ENCODE measurements at regions not wholly inside any gene's neighbourhood (a gene's known extent, or its start where the extent isn't known, plus 50 kb on each side); places are given as distances from the start of the nearest gene placed in this dataset.
"Not testable (repeated sequence)": the region's sequence is repeated elsewhere in the genome, so short reads cannot be mapped to it uniquely, and the experiment has no call there.

DNA sequence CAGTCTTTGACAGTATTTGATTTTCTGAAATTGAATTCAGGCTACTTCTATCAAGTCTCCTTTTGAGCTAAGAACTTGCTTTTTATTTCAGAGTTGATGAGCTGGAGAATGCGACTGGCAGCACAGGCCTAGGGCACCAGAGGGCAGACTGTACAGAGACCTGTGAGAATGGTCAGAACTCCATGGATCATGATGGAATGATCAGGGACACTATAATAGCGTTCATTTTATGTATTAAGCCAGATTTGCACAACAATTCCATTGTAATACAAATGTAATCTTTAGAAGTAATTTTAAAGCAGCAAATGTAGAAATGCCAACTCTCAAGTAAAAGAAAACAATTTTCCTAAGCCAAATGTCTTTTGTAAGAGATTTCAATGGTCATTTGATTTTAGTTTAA lies 902.4 kb downstream of the NR2F1-AS1 start:
- no peaks in the 10 kb centered on the region for H3K4me1 Mint-ChIP-seq
- ATAC-seq (ENCODE audit: low read depth in 2 of 2) (no peak), DNase-seq (no peak)
- H3K9me3 Mint-ChIP-seq, result peaks cover 0 to 3% (median 0%) of the 10 kb centered on the region in 7 donors
- no peaks in the 10 kb centered on the region for H3K36me3 Mint-ChIP-seq
- H3K4me3 Mint-ChIP-seq, result no peak overlapping the region
- H3K27me3 Mint-ChIP-seq, result no peaks in the 10 kb centered on the region
- no peak overlapping the region for H3K27ac Mint-ChIP-seq

DNA sequence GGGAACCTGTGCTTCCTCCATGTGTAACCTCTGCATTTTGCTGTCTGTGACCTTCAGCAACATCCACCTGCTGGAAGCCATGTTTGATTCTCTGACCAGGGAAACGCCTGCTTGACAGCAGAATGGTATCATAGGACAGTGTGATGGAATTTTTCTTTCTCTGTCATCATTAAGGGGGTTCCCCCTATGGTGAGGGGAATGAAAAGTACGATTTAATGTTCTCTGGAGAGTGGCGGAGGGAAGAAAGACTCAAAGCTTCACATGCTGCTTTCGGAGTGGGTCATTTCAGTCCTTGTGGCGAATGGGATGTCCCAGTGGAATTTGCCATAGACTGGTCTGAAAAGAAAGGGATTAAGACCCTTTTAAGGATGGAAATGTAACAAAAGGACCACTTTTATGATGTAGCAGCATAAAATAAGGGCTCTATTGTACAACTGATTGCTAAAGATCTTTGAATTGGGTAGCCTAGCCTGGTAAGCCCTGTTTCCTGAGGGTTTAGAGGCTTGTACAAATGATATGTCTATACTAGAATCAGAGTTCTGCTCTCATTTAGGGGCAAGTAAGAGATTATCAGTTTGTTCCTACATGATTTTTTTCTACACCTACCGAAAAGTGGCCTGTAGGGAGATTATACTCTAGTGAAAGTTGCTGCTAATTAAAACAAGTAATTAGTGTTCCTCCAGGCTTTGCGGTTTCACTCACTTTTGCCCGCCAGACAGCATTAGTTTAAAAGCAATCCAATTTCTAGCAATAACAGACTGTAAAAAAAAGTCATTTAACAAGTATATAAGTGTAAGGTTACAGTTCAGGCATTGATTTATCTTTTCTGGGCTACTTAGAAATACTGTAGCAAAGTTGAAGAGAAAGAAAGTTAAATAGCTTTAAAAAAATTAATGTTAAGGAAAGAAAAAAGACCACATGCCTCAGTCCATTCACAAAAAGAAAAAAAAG lies 904.5 kb downstream of the NR2F1-AS1 start:
- Mint-ChIP-seq H3K9me3 (peaks cover 0 to 2% (median 0%) of the 10 kb centered on the region in 7 donors), H3K4me1 (no peaks in the 10 kb centered on the region), H3K36me3 (no peaks in the 10 kb centered on the region), H3K27ac (no peak overlapping the region), H3K4me3 (no peak overlapping the region), H3K27me3 (no peaks in the 10 kb centered on the region)
- DNase-seq (no peak), ATAC-seq (ENCODE audit: low read depth in 2 of 2) (no peak)

DNA sequence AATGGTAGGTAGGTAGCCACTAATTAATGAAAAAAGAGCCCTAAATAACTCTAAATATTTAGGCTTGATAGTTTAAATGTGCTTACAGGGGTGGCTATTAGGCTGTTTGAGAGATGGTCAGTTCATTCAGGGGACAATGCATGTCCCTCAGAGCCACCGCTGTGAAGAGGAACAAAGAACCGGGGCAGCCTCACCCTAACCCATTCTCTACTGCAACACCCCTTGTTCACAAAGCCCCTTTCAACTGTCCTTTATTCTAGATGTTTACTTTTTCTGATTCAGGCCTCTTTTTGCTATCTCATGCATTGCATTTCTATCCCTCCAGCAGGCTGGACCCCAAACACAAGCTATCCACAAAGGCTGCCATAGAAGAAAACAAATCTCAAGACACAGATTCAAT lies 906.7 kb downstream of the NR2F1-AS1 start:
- H3K9me3 Mint-ChIP-seq, result peaks cover 0 to 2% (median 0%) of the 10 kb centered on the region in 7 donors
- H3K27ac Mint-ChIP-seq, result no peak overlapping the region
- ATAC-seq (ENCODE audit: low read depth in 2 of 2) (no peak), DNase-seq (no peak)
- H3K4me3 Mint-ChIP-seq, result no peak overlapping the region
- no peaks in the 10 kb centered on the region for H3K27me3 Mint-ChIP-seq
- H3K4me1 Mint-ChIP-seq, result no peaks in the 10 kb centered on the region
- H3K36me3 Mint-ChIP-seq, result no peaks in the 10 kb centered on the region

DNA sequence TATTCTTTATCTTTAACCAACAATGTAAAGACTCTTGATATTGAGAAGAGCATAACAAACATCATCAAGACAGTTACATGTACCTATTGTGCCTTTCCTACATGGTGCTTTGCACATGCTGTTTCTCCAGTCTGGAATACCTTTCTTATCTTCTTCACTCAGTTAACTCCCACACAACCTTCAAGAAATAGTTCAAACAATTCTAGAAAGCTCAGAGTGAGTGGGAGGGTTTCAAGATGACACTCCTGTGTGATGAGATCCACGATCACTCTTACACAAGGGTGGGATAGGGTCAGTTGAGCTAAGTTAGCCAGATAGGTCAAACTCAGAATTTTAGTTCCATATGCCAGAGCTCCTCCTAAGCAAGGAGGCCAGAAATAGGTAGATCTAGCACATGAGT lies 915.5 kb downstream of the NR2F1-AS1 start:
- Mint-ChIP-seq H3K4me3 (no peak overlapping the region), H3K36me3 (no peaks in the 10 kb centered on the region), H3K9me3 (peaks cover 0 to 14% (median 2%) of the 10 kb centered on the region in 7 donors), H3K4me1 (no peaks in the 10 kb centered on the region), H3K27me3 (no peaks in the 10 kb centered on the region), H3K27ac (no peak overlapping the region)
- no peak for ATAC-seq (ENCODE audit: low read depth in 2 of 2)
- no peak for DNase-seq

DNA sequence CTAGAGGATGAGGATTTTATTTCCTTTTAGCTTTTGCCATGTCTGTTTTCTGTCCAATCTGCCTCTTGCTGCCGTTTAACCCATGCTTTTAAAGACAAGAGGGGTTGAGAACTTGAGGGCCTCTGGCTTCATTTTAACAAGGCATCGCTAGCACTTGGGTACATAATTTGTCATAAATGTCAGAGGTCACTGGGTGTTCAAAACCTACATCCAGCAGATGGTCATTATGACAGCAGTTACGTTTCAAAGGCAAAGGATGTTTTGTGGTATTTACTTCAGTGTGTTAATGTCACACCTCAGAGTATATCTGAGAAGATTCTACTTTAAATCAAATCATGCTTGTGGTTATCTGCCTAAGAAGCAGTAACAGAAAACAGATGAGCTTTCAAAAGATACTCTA lies 918.3 kb downstream of the NR2F1-AS1 start:
- Mint-ChIP-seq H3K27ac (no peak overlapping the region), H3K9me3 (peaks cover 0 to 12% (median 2%) of the 10 kb centered on the region in 7 donors), H3K36me3 (no peaks in the 10 kb centered on the region), H3K27me3 (no peaks in the 10 kb centered on the region), H3K4me3 (no peak overlapping the region), H3K4me1 (no peaks in the 10 kb centered on the region)
- DNase-seq (no peak), ATAC-seq (ENCODE audit: low read depth in 2 of 2) (no peak)

DNA sequence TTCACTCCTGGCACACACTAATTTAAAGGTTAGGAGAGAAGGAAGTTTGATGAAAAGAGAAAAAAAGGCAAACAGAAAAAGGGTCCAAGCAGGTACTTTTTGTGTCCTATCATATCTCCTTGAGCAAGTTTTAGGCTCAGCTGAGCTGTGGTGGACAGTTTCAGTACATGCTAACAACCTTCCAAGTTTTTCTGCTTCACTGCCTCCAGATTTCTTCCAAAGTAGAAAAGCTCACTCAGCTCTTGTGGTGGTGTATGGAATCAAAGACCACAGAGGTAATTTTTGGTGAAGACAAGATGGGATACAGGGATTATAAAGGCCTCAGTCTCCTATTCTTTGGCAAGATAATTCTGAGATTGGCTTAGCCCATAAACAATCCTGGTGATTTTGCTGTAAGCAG lies 921.8 kb downstream of the NR2F1-AS1 start:
- Mint-ChIP-seq H3K4me3 (no peak overlapping the region), H3K4me1 (no peaks in the 10 kb centered on the region), H3K9me3 (peaks cover 0 to 5% (median 3%) of the 10 kb centered on the region in 7 donors), H3K36me3 (no peaks in the 10 kb centered on the region), H3K27ac (peak overlapping the region in 1 of 6 donors; percentile 28), H3K27me3 (no peaks in the 10 kb centered on the region)
- ATAC-seq (ENCODE audit: low read depth in 2 of 2) (no peak), DNase-seq (no peak)

DNA sequence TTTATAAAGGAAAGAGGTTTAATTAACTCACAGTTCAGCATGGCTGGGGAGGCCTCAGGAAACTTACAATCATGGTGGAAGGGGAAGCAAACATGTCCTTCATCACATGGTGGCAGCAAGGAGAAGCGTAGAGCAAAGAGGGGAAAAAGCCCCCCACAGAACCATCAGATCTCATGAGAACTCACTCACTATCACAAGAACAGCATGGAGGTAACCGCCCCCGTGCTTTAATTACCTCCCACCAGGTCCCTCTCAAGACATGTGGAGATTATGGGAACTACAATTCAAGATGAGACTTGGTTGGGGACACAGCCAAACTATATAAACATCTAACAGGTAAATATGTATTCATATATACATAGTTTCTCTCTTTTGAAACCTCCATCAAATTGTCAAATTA lies 926.4 kb downstream of the NR2F1-AS1 start:
- H3K27ac Mint-ChIP-seq; H3K27me3 Mint-ChIP-seq; ATAC-seq (ENCODE audit: low read depth in 2 of 2); H3K36me3 Mint-ChIP-seq; H3K4me1 Mint-ChIP-seq; H3K4me3 Mint-ChIP-seq; H3K9me3 Mint-ChIP-seq; DNase-seq: not testable (repeated sequence)

DNA sequence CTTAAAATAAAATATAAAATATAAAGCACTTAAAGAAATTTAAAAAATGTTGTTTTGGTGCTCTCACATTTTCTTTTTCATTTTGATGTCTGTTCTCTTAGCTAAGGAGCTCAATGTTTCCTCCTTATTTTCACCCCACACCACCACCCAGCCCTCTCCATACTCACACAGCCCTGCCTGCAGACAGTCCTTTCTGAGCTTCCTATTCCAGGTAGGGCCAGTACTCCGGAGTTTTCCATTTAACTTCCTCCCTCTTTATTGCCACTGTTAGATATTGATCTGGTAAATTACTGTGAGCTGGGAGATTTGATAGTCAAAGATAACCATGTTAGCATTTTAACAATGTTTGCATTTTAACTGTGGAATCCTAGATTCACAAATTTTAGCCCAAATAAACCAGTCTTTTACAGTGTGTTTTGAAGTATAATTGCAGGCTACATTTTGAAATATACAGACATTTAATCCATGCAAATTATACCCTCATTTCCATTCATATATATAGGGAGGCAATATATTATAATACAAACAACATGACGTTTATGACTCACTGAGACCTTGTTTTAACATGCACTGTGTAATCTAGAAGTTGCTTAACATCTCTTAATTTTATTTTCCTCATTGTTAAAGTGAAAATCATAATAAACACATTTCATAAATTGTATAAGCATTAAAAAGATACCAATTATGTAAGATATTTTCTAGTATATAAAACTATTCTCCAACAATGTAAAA lies 927.1 kb downstream of the NR2F1-AS1 start:
- no peaks in the 10 kb centered on the region for H3K27me3 Mint-ChIP-seq
- DNase-seq (no peak), ATAC-seq (ENCODE audit: low read depth in 2 of 2) (no peak)
- no peak overlapping the region for H3K4me3 Mint-ChIP-seq
- H3K27ac Mint-ChIP-seq, result no peak overlapping the region
- H3K36me3 Mint-ChIP-seq, result no peaks in the 10 kb centered on the region
- H3K9me3 Mint-ChIP-seq, result peaks cover 0 to 5% (median 0%) of the 10 kb centered on the region in 7 donors
- no peaks in the 10 kb centered on the region for H3K4me1 Mint-ChIP-seq

DNA sequence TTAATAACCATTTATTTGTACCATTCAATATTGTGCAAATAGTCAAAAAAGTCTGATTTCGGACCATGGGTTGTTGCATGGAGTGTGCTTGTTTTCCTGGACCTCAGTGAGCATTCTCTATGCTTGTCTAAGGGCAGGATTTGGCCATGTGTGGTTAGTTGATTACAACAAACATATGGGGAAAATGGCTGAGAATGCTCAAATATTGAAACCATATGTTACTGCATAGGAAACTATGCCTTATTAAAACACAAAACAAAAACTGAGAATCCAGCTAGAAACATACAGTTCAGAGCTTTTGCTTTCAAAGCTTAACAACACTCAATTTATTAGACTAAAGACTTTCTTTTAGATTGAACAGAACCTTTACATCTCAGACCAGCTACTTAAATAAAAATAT lies 928.3 kb downstream of the NR2F1-AS1 start:
- Mint-ChIP-seq H3K4me1 (no peaks in the 10 kb centered on the region), H3K36me3 (no peaks in the 10 kb centered on the region), H3K27ac (no peak overlapping the region), H3K27me3 (no peaks in the 10 kb centered on the region), H3K9me3 (peaks cover 0 to 5% (median 0%) of the 10 kb centered on the region in 7 donors), H3K4me3 (no peak overlapping the region)
- DNase-seq (no peak), ATAC-seq (ENCODE audit: low read depth in 2 of 2) (no peak)

DNA sequence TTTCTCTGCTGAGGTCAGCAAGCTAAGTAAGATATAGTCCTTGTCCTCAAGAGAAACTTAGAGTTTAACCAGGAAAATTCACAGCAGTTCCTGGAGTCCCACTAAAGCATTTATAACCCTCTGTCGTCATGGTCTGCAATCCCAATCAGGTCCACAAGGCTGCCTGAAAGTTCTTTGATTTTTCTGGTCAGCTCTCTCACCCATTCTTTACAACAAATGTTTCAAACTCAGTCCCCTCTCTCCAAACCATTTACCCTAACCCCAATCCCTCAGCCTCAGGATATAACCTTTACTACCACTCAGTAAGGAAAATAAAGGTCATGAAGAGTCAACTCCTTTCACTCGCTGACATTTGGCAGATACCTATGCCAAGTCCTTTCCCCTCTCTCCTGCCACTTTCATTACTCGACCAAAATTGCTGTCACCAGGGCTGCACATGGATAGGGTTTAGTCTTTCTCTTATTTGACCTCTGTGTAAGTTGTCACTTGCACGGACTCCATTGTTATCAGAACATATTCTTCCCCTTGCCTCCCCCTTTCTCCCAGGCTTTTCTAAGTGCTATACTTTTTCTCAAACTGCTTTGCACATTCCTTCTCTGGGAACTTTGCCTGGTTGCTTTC lies 936.6 kb downstream of the NR2F1-AS1 start:
- ATAC-seq (ENCODE audit: low read depth in 2 of 2), result no peak

DNA sequence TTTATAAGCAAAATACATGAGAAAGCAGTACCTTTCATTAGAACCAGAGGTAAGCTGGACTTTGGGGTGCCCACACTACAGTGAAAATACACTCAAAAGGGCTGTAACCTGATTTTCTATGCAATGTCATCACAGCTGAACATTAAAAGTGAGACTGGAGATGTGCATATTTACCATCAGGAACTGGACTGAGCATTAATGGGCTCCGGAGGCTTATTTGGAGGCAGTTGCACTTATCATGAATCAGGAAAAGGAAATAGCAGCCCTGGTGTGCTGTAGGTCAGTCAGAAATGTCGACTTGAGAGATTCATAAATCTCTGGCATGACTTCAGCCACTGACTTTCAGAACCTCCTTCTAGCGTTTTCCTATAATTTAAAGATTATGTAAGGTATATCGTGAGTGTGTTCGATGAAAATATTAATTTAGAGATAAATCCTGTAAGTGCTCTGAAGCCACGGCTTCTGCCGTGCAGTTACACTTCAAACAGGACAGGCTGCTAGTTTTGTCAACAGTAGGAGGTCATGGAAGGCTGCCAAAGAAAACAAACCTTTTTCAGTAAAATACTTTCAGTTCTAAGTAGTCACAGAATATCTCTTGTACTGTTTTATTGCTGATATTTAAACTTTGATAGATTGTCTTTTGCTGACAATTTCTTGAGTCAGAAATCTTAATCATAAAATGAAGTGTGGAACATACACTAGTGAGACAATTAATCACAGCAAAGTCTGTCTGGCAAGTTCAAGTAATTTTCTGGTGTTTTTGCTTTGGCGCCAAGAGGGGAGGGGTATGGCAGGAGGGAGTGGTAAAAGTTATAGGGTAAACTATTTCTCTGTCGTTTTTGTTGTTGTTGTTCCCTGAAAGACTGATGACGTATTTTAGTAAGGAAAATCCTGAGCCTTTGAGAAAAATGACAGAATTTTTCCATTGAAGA lies 939.7 kb downstream of the NR2F1-AS1 start:
- DNase-seq (no peak), ATAC-seq (ENCODE audit: low read depth in 2 of 2) (no peak)
- H3K4me1 Mint-ChIP-seq, result no peaks in the 10 kb centered on the region
- peaks cover 0 to 4% (median 0%) of the 10 kb centered on the region in 7 donors for H3K9me3 Mint-ChIP-seq
- no peak overlapping the region for H3K4me3 Mint-ChIP-seq
- H3K36me3 Mint-ChIP-seq, result no peaks in the 10 kb centered on the region
- H3K27ac Mint-ChIP-seq, result no peak overlapping the region
- no peaks in the 10 kb centered on the region for H3K27me3 Mint-ChIP-seq

More for the DNA sequence above, 936.6 kb downstream of the NR2F1-AS1 start:
- Mint-ChIP-seq H3K4me1 (no peaks in the 10 kb centered on the region), H3K27me3 (no peaks in the 10 kb centered on the region), H3K9me3 (no peaks in the 10 kb centered on the region), H3K27ac (peak overlapping the region in 1 of 6 donors; percentile 24), H3K36me3 (no peaks in the 10 kb centered on the region), H3K4me3 (no peak overlapping the region)
- DNase-seq, result no peak

DNA sequence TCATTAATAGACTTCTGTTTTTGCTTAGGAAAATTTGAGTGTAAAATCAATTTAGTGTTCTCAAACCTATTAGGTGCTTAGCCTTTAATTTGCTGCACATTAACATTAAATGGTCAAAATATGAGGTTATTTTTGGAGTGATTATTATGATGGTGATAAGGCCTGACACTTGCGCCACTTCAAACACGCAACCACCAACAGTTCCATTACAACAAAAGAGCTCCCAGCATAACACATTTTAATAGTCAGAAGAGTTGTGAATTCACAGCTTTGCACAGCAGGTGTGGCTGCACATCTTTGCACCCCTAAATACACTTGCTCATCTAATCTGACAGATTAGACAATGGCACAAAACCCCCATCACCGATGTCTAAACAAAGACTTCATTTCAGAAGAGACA lies 940.7 kb downstream of the NR2F1-AS1 start:
- no peak for DNase-seq
- H3K4me3 Mint-ChIP-seq, result no peak overlapping the region
- H3K4me1 Mint-ChIP-seq, result no peaks in the 10 kb centered on the region
- peaks cover 0 to 4% (median 0%) of the 10 kb centered on the region in 7 donors for H3K9me3 Mint-ChIP-seq
- ATAC-seq (ENCODE audit: low read depth in 2 of 2), result no peak
- H3K36me3 Mint-ChIP-seq, result no peaks in the 10 kb centered on the region
- no peaks in the 10 kb centered on the region for H3K27me3 Mint-ChIP-seq
- no peak overlapping the region for H3K27ac Mint-ChIP-seq

DNA sequence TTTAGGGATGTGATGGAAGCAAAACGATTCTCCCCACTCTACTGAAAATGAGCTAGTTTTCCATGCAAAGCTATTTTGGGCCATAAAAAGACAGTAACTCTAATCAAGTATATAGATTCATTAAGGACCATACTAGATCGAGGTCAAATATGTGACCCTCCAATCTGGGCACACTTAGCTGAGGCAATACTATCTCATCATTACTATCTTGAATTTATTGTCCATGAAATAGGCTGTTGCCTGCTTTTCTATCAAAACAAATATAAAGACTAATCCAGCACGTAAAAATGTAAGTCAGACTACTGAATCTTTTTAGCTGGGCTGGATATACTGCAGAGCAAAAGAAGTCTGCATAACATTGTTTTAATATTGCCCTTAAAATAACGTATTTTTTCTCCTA lies 943.1 kb downstream of the NR2F1-AS1 start:
- DNase-seq (no peak), ATAC-seq (ENCODE audit: low read depth in 2 of 2) (no peak)
- Mint-ChIP-seq H3K9me3 (peaks cover 0 to 5% (median 3%) of the 10 kb centered on the region in 7 donors), H3K36me3 (no peaks in the 10 kb centered on the region), H3K27ac (no peak overlapping the region), H3K4me3 (no peak overlapping the region), H3K27me3 (no peaks in the 10 kb centered on the region), H3K4me1 (no peaks in the 10 kb centered on the region)
